Smooth muscle cell (in vitro differentiated cells): ENCODE measurements at regions not wholly inside any gene's neighbourhood (a gene's known extent, or its start where the extent isn't known, plus 50 kb on each side); places are given as distances from the start of the nearest gene placed in this dataset.

Source experiments
- DNase-seq: peaks from one replicate; lab custom pipeline; 2025; ENCODE audit not compliant: unreplicated experiment; lab: John Stamatoyannopoulos, UW
- H2AFZ ChIP-seq: fragments of 200-600 bp; sonication (generic); 2 replicates; pipeline ENCODE4 v1.6.0; 2016; ENCODE audit warnings: antibody characterized with exemption, low read depth, mild to moderate bottlenecking
- H3F3A ChIP-seq: fragments of 200-600 bp; sonication (generic); 2 replicates; pipeline ENCODE4 v1.6.0; 2017; ENCODE audit warnings: antibody characterized with exemption, low read depth
- H3K27ac ChIP-seq: fragments of 200-600 bp; sonication (generic); 2 replicates; pipeline ENCODE4 v1.5.1; 2016; ENCODE audit warnings: low read depth, mild to moderate bottlenecking
- H3K27me3 ChIP-seq: fragments of 200-600 bp; sonication (generic); 2 replicates; pipeline ENCODE4 v1.6.1; 2016; ENCODE audit warnings: low read depth, mild to moderate bottlenecking
- H3K36me3 ChIP-seq: fragments of 200-600 bp; sonication (generic); 2 replicates; pipeline ENCODE4 v1.5.1; 2016; ENCODE audit warnings: low read depth
- H3K4me1 ChIP-seq: fragments of 200-600 bp; sonication (generic); 2 replicates; pipeline ENCODE4 v1.5.1; 2016; ENCODE audit warnings: low read depth
- H3K4me2 ChIP-seq: fragments of 200-600 bp; sonication (generic); 2 replicates; pipeline ENCODE4 v1.6.0; 2016; ENCODE audit warnings: mild to moderate bottlenecking
- H3K4me3 ChIP-seq: fragments of 200-600 bp; sonication (generic); 2 replicates; pipeline ENCODE4 v1.5.1; 2016; ENCODE audit warnings: mild to moderate bottlenecking
- H3K79me2 ChIP-seq: fragments of 200-600 bp; sonication (generic); 2 replicates; pipeline ENCODE4 v1.6.0; 2016; ENCODE audit warnings: low read depth, mild to moderate bottlenecking
- H3K9ac ChIP-seq: fragments of 200-600 bp; sonication (generic); 2 replicates; pipeline ENCODE4 v1.6.0; 2016; ENCODE audit warnings: low read depth
- H3K9me3 ChIP-seq: fragments of 200-600 bp; sonication (generic); replicated peaks from 2 replicates; pipeline ENCODE4 v1.5.1; 2016; ENCODE audit warnings: low read depth
- H4K20me1 ChIP-seq: fragments of 200-600 bp; sonication (generic); 2 replicates; pipeline ENCODE4 v1.6.0; 2016; ENCODE audit warnings: low read depth
- CTCF ChIP-seq: fragments of 200-600 bp; sonication (generic); IDR thresholded peaks from 2 replicates; pipeline ENCODE4 v1.5.1; 2017; ENCODE audit warnings: borderline replicate concordance, mild to moderate bottlenecking, antibody characterized with exemption; ENCODE audit not compliant: insufficient read depth, poor library complexity, severe bottlenecking
- WGBS: methylation state at CpG from one replicate; pipeline ENCODE4 v1.1.7; 2016; ENCODE audit warnings: low lambda C conversion rate; 5-methylcytosine and 5-hydroxymethylcytosine counted together

DNA sequence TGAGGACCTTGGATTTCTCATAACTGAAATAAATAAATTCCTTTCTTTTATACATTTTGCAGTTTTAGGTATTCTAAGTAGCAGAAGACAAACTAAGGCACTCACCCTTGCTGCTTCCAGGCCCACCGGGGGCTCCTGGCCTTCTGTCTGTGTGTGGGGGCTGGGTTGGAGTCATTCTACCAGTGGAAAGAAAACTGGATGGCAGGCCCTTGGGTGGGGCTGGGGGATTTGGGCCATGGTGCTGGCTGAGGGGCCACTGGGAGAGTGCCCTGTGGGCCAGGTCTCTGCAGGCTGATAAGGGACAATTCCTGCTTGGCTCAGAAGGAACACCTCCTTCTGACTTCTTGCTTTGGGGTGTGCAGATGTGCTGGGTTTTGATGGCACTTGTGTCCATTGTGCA, 54.0 kb upstream of the CSF3R start:
- WGBS, result 78% methylated on average over 1 of the region's 1 CpG
- no peaks in the 10 kb centered on the region for H3F3A ChIP-seq
- TF ChIP-seq CTCF, result no peak
- H3K4me1 ChIP-seq, result no peaks in the 10 kb centered on the region
- no peak overlapping the region for H3K4me2 ChIP-seq
- no peak overlapping the region for H3K27ac ChIP-seq
- H3K27me3 ChIP-seq, result peaks cover 37% of the 10 kb centered on the region
- H3K9me3 ChIP-seq, result no peaks in the 10 kb centered on the region
- no peak overlapping the region for H3K9ac ChIP-seq
- H2AFZ ChIP-seq, result no peak overlapping the region
- no peak overlapping the region for H3K4me3 ChIP-seq
- no peaks in the 10 kb centered on the region for H3K79me2 ChIP-seq
- H4K20me1 ChIP-seq, result no peaks in the 10 kb centered on the region
- no peaks in the 10 kb centered on the region for H3K36me3 ChIP-seq
- DNase-seq, result no peak

GRCh38 chr1:36534711-36535412, 52.1 kb upstream of the CSF3R start:
- Histone ChIP-seq H3K79me2 (no peaks in the 10 kb centered on the region), H3K36me3 (no peaks in the 10 kb centered on the region), H3K9ac (no peak overlapping the region), H3K27ac (no peak overlapping the region), H3F3A (no peaks in the 10 kb centered on the region), H3K9me3 (no peaks in the 10 kb centered on the region), H4K20me1 (no peaks in the 10 kb centered on the region), H3K4me2 (no peak overlapping the region), H3K4me3 (no peak overlapping the region), H3K4me1 (no peaks in the 10 kb centered on the region), H3K27me3 (peaks cover 37% of the 10 kb centered on the region), H2AFZ (no peak overlapping the region)
- WGBS, result 81% methylated on average over 12 of the region's 12 CpGs
- DNase-seq, result no peak
- TF ChIP-seq CTCF, result no peak

DNA sequence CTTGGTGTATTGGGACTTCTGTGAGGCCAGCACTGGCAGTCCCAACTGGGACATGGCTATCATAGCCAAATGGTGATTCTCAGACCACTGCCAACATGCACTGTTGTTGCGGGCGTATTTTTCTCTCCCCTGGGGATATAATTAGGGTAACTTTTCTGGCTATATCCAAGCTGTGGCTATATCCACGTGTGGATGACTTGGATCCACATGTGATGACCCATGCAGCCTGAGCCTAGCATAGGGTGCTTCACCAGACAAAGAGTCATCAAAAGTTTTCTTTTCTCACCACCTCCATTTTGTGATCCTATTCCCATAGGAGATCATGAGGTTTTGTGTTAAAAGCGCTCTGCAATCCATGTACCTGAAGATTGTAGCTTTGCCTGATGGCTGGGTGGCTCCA, 51.2 kb upstream of the CSF3R start:
- no peak for TF ChIP-seq CTCF

GRCh38 chr1:36532810-36533401, 50.2 kb upstream of the CSF3R start:
- Histone ChIP-seq H3K79me2 (no peaks in the 10 kb centered on the region), H3K27ac (no peak overlapping the region), H3K9me3 (no peaks in the 10 kb centered on the region), H3F3A (no peaks in the 10 kb centered on the region), H3K9ac (no peak overlapping the region), H4K20me1 (no peaks in the 10 kb centered on the region), H3K4me3 (no peak overlapping the region), H3K27me3 (peaks cover 35% of the 10 kb centered on the region), H2AFZ (no peak overlapping the region), H3K4me1 (no peaks in the 10 kb centered on the region), H3K4me2 (no peak overlapping the region), H3K36me3 (no peaks in the 10 kb centered on the region)
- no peak for TF ChIP-seq CTCF
- 78% methylated on average over 3 of the region's 3 CpGs for WGBS
- DNase-seq, result no peak

More for the DNA sequence above, 51.2 kb upstream of the CSF3R start:
- Histone ChIP-seq H4K20me1 (no peaks in the 10 kb centered on the region), H2AFZ (no peak overlapping the region), H3K79me2 (no peaks in the 10 kb centered on the region), H3K9me3 (no peaks in the 10 kb centered on the region), H3K27me3 (peaks cover 37% of the 10 kb centered on the region), H3K4me1 (no peaks in the 10 kb centered on the region), H3K27ac (no peak overlapping the region), H3F3A (no peaks in the 10 kb centered on the region), H3K36me3 (no peaks in the 10 kb centered on the region), H3K4me2 (no peak overlapping the region), H3K9ac (no peak overlapping the region), H3K4me3 (no peak overlapping the region)
- WGBS, result 78% methylated on average over 4 of the region's 4 CpGs
- no peak for DNase-seq
